Body of pancreas (tissue), 4 donors: ENCODE measurements at regions not wholly inside any gene's neighbourhood (a gene's known extent, or its start where the extent isn't known, plus 50 kb on each side); places are given as distances from the start of the nearest gene placed in this dataset.

Experiments used
- POLR2A ChIP-seq, 3 donors: fragments of 450-650 bp; IDR thresholded peaks; one replicate each; pipeline ENCODE4 v1.6.1; 2016; ENCODE audit warnings: antibody characterized with exemption in 3 of 3, mild to moderate bottlenecking in 2 of 3
- TF ChIP-seq, protein P1 (sequence below), 7 experiments: fragments of 450-650 bp in 4 of 7; fragments of 200-600 bp in 3 of 7; sonication (generic) in 3 of 7; IDR thresholded peaks; one replicate each; pipeline ENCODE4 v1.5.1; 2016 to 2019; ENCODE audit warnings: antibody characterized with exemption in 7 of 7

GRCh38 chr4:98209111-98209510 lies 52.1 kb upstream of the RAP1GDS1 start:
- TF ChIP-seq, protein P1, sequence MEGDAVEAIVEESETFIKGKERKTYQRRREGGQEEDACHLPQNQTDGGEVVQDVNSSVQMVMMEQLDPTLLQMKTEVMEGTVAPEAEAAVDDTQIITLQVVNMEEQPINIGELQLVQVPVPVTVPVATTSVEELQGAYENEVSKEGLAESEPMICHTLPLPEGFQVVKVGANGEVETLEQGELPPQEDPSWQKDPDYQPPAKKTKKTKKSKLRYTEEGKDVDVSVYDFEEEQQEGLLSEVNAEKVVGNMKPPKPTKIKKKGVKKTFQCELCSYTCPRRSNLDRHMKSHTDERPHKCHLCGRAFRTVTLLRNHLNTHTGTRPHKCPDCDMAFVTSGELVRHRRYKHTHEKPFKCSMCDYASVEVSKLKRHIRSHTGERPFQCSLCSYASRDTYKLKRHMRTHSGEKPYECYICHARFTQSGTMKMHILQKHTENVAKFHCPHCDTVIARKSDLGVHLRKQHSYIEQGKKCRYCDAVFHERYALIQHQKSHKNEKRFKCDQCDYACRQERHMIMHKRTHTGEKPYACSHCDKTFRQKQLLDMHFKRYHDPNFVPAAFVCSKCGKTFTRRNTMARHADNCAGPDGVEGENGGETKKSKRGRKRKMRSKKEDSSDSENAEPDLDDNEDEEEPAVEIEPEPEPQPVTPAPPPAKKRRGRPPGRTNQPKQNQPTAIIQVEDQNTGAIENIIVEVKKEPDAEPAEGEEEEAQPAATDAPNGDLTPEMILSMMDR (IDR thresholded peaks at IDR 0.05): no peak
- TF ChIP-seq POLR2A (IDR thresholded peaks at IDR 0.05): no peak
